SK-N-SH (cell line): ENCODE measurements at regions not wholly inside any gene's neighbourhood (a gene's known extent, or its start where the extent isn't known, plus 50 kb on each side); places are given as distances from the start of the nearest gene placed in this dataset.

Experiments used
- CTCF ChIP-seq: fragments of 200-600 bp; sonication (generic); IDR thresholded peaks from 2 replicates; pipeline ENCODE4 v1.6.1; 2017; ENCODE audit warnings: antibody characterized with exemption, mild to moderate bottlenecking, moderate library complexity
- EP300 ChIP-seq, 2 experiments: IDR thresholded peaks; 2 replicates each; pipeline versions ENCODE4 v1.4.0 to v1.6.1; 2012; ENCODE audit warnings: borderline replicate concordance in 1 of 2, low read depth in 1 of 2, low read length in 1 of 2
- MAX ChIP-seq: IDR thresholded peaks from 2 replicates; pipeline ENCODE4 v1.4.0; 2012; ENCODE audit warnings: low read depth
- MEF2A ChIP-seq: IDR thresholded peaks from 2 replicates; pipeline ENCODE4 v1.4.0; 2012; ENCODE audit warnings: low read depth, borderline replicate concordance
- POLR2AphosphoS5 ChIP-seq: IDR thresholded peaks from 2 replicates; pipeline ENCODE4 v1.6.1; 2012; ENCODE audit warnings: low read depth, low read length
- REST ChIP-seq: IDR thresholded peaks from 2 replicates; pipeline ENCODE4 v1.6.1; 2012; ENCODE audit warnings: mild to moderate bottlenecking, low read depth, low read length, moderate library complexity
- SIN3A ChIP-seq: IDR thresholded peaks from 2 replicates; pipeline ENCODE4 v1.6.1; 2012; ENCODE audit warnings: low read depth, mild to moderate bottlenecking, low read length, moderate library complexity, borderline replicate concordance
- TAF1 ChIP-seq: IDR thresholded peaks from 2 replicates; pipeline ENCODE4 v1.6.1; 2012; ENCODE audit warnings: low read depth, mild to moderate bottlenecking, low read length, moderate library complexity, borderline replicate concordance
- YY1 ChIP-seq: IDR thresholded peaks from 2 replicates; pipeline ENCODE4 v1.4.0; 2012; ENCODE audit warnings: low read depth, mild to moderate bottlenecking

GRCh38 chr7:156466955-156467625, 173.5 kb upstream of the RNF32 start:
- no peak for TF ChIP-seq MEF2A
- no peak for TF ChIP-seq CTCF
- no peak for TF ChIP-seq MAX
- no peak for TF ChIP-seq REST
- TF ChIP-seq YY1: no peak
- TF ChIP-seq EP300 (IDR thresholded peaks at IDR 0.05; ENCODE audit: borderline replicate concordance in 1 of 2, low read depth in 1 of 2, low read length in 1 of 2): no peak
- no peak for TF ChIP-seq SIN3A
- TF ChIP-seq POLR2AphosphoS5: no peak
- TF ChIP-seq TAF1: no peak
